Neuronal stem cell (in vitro differentiated cells): ENCODE measurements at regions not wholly inside any gene's neighbourhood (a gene's known extent, or its start where the extent isn't known, plus 50 kb on each side); places are given as distances from the start of the nearest gene placed in this dataset.

Experiments used
- DNase-seq: peaks from one replicate; pipeline ENCODE4 v3.0.0-alpha.2; 2013; ENCODE audit warnings: low spot score
- H2AFZ ChIP-seq: one replicate; pipeline ENCODE4 v1.6.1; 2013; ENCODE audit warnings: mild to moderate bottlenecking, low read length, inconsistent platforms
- H2AK5ac ChIP-seq: 2 replicates; pipeline ENCODE4 v1.6.1; 2013; ENCODE audit warnings: low read depth, mild to moderate bottlenecking, inconsistent platforms, low read length, moderate library complexity, mixed read lengths
- H2BK120ac ChIP-seq: 2 replicates; pipeline ENCODE4 v1.6.1; 2013; ENCODE audit warnings: low read depth, mild to moderate bottlenecking, inconsistent platforms, low read length, moderate library complexity, mixed read lengths
- H2BK12ac ChIP-seq: one replicate; pipeline ENCODE4 v1.6.1; 2013; ENCODE audit warnings: low read length, inconsistent platforms
- H2BK15ac ChIP-seq: 2 replicates; pipeline ENCODE4 v1.6.1; 2013; ENCODE audit warnings: mild to moderate bottlenecking, low read length, inconsistent platforms, mixed read lengths
- H2BK5ac ChIP-seq: one replicate; pipeline ENCODE4 v1.6.1; 2013; ENCODE audit warnings: inconsistent platforms, mild to moderate bottlenecking, low read length, moderate library complexity
- H3K14ac ChIP-seq: one replicate; pipeline ENCODE4 v1.6.1; 2013; ENCODE audit warnings: low read length, inconsistent platforms
- H3K18ac ChIP-seq: 2 replicates; pipeline ENCODE4 v1.6.1; 2013; ENCODE audit warnings: low read length, inconsistent platforms
- H3K23ac ChIP-seq: 2 replicates; pipeline ENCODE4 v1.6.1; 2013; ENCODE audit warnings: low read depth, mild to moderate bottlenecking, mixed read lengths, low read length, inconsistent platforms; ENCODE audit not compliant: poor library complexity
- H3K27ac ChIP-seq: replicated peaks from 3 replicates; pipeline ENCODE4 v1.5.1; 2013; ENCODE audit warnings: low read length, inconsistent platforms
- H3K27me3 ChIP-seq, 3 experiments: 2 replicates each; pipeline ENCODE4 v1.6.1; 2013; ENCODE audit warnings: low read length in 3 of 3, mild to moderate bottlenecking in 2 of 3, inconsistent platforms in 1 of 3, low read depth in 1 of 3, mixed read lengths in 1 of 3, moderate library complexity in 1 of 3; ENCODE audit not compliant: control insufficient read depth in 3 of 3, insufficient read depth in 3 of 3
- H3K36me3 ChIP-seq, 2 donors: replicated peaks in 1 of 2; 2 replicates each; pipeline ENCODE4 v1.6.1; 2013; ENCODE audit warnings: low read length in 2 of 2; ENCODE audit not compliant: control insufficient read depth in 2 of 2, insufficient read depth in 2 of 2
- H3K4ac ChIP-seq: 2 replicates; pipeline ENCODE4 v1.6.1; 2013; ENCODE audit warnings: inconsistent platforms, mild to moderate bottlenecking, low read length, moderate library complexity
- H3K4me1 ChIP-seq, 2 donors: 1 replicate in 1 of 2; 2 replicates in 1 of 2; pipeline ENCODE4 v1.6.1; 2013; ENCODE audit warnings: low read length in 2 of 2, low read depth in 1 of 2; ENCODE audit not compliant: control insufficient read depth in 2 of 2, insufficient read depth in 1 of 2
- H3K4me2 ChIP-seq: one replicate; pipeline ENCODE4 v1.6.1; 2013; ENCODE audit warnings: mild to moderate bottlenecking, low read length, inconsistent platforms; ENCODE audit not compliant: insufficient read depth, poor library complexity, severe bottlenecking
- H3K4me3 ChIP-seq, 2 donors: 2 replicates each; pipeline ENCODE4 v1.5.1; 2013; ENCODE audit warnings: low read length in 2 of 2, mild to moderate bottlenecking in 2 of 2, inconsistent platforms in 1 of 2, moderate library complexity in 1 of 2
- H3K79me1 ChIP-seq: one replicate; pipeline ENCODE4 v1.6.1; 2013; ENCODE audit warnings: low read depth, mild to moderate bottlenecking, inconsistent platforms, low read length, moderate library complexity
- H3K9ac ChIP-seq: one replicate; pipeline ENCODE4 v1.6.1; 2013; ENCODE audit warnings: mild to moderate bottlenecking, low read depth, low read length, inconsistent platforms; ENCODE audit not compliant: poor library complexity
- H3K9me3 ChIP-seq, 2 donors: replicated peaks in 1 of 2; 2 replicates each; pipeline versions ENCODE3 to v1.6.1; 2013; ENCODE audit warnings: low read length in 2 of 2, mild to moderate bottlenecking in 2 of 2, inconsistent platforms in 1 of 2, low read depth in 1 of 2, mixed read lengths in 1 of 2, moderate library complexity in 1 of 2; ENCODE audit not compliant: control insufficient read depth in 2 of 2, insufficient read depth in 1 of 2
- H4K8ac ChIP-seq: one replicate; pipeline ENCODE4 v1.6.1; 2013; ENCODE audit warnings: low read depth, mild to moderate bottlenecking, inconsistent platforms, low read length, moderate library complexity
- H4K91ac ChIP-seq: one replicate; pipeline ENCODE4 v1.6.1; 2013; ENCODE audit warnings: low read length, low read depth, mild to moderate bottlenecking, inconsistent platforms; ENCODE audit not compliant: poor library complexity
- whole genome bisulfite sequencing, 2 donors: extraction: QIAGEN DNeasy Blood & Tissue Kit; methylation state at CpG; one replicate each; pipeline ENCODE4 v1.1.7; 2013; ENCODE audit warnings: missing lambda C conversion rate in 2 of 2, mixed read lengths in 1 of 2; ENCODE audit not compliant: insufficient read length in 2 of 2, insufficient replicate concordance in 1 of 2; ENCODE audit errors: extremely low coverage in 2 of 2; 5-methylcytosine and 5-hydroxymethylcytosine counted together

DNA sequence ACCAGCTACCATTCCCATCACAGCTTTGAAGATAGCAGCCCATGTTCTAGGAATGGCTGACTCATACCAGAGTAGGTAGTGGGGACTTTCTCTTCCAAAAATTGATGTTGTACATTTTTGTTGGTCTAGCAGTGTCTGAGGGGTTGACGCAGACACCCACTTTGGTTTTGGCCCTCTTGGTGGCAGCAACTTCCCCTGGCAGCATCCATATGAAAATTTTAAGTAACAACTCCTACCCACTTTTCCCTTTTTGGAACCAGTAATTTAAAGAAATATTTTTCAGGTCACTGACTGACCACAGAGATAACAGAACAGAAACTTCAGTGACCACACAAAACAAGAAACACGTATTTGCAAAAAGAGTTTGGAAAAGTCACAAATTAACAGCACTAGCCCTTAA lies 162.0 kb upstream of the TMCC3 start:
- Histone ChIP-seq H3K36me3 (no peaks in the 10 kb centered on the region), H3K79me1 (no peaks in the 10 kb centered on the region)

DNA sequence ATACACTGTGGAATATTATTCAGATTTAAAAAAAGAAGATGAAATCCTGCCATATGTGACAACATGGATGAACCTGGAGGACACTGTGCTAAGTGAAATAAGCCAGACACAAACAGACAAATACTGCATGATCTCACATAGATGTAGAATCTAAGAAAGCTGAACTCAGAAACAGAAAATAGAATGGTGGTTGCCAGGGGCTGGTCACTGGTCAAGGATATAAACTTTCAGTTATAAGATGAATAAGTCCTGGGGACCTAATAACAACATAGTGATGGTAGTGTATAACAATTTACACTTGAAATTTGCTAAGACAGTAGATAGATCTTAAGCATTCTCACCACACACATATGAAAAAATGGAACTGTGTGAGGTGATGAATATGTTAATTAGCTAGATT lies 161.3 kb upstream of the TMCC3 start:
- Histone ChIP-seq H2AK5ac (no peak overlapping the region), H3K4ac (no peak overlapping the region), H2AFZ (no peak overlapping the region), H4K91ac (no peak overlapping the region), H3K14ac (no peak overlapping the region), H3K23ac (no peak overlapping the region), H2BK12ac (no peak overlapping the region), H2BK15ac (no peak overlapping the region), H3K4me3 (no peak overlapping the region), H3K36me3 (no peaks in the 10 kb centered on the region), H3K9ac (no peak overlapping the region), H4K8ac (no peak overlapping the region), H2BK5ac (no peak overlapping the region), H3K4me1 (peaks cover 5 to 6% of the 10 kb centered on the region in 2 donors), H3K27me3 (no peaks in the 10 kb centered on the region), H3K27ac (no peak overlapping the region), H2BK120ac (no peak overlapping the region), H3K9me3 (peaks cover 3 to 21% of the 10 kb centered on the region in 2 donors), H3K79me1 (no peaks in the 10 kb centered on the region), H3K18ac (no peak overlapping the region), H3K4me2 (no peak overlapping the region)
- no peak for DNase-seq

More for the DNA sequence above, 162.0 kb upstream of the TMCC3 start:
- peaks cover 5 to 6% of the 10 kb centered on the region in 2 donors for H3K4me1 ChIP-seq
- H2AK5ac ChIP-seq, result no peak overlapping the region
- no peak overlapping the region for H3K27ac ChIP-seq
- no CpG with 5 or more reads among the region's 2 CpGs for WGBS, 2 donors
- no peak overlapping the region for H2BK12ac ChIP-seq
- no peak overlapping the region for H3K14ac ChIP-seq
- H3K4me3 ChIP-seq, result no peak overlapping the region
- no peak overlapping the region for H4K8ac ChIP-seq
- H3K9me3 ChIP-seq, result peaks cover 3 to 21% of the 10 kb centered on the region in 2 donors
- H3K9ac ChIP-seq, result no peak overlapping the region
- H2BK5ac ChIP-seq, result no peak overlapping the region
- H2BK15ac ChIP-seq, result no peak overlapping the region
- no peak overlapping the region for H4K91ac ChIP-seq
- no peak overlapping the region for H2AFZ ChIP-seq
- H3K23ac ChIP-seq, result no peak overlapping the region
- DNase-seq, result no peak
- no peaks in the 10 kb centered on the region for H3K27me3 ChIP-seq
- H3K4me2 ChIP-seq, result no peak overlapping the region
- H3K18ac ChIP-seq, result no peak overlapping the region
- no peak overlapping the region for H3K4ac ChIP-seq
- H2BK120ac ChIP-seq, result no peak overlapping the region

DNA sequence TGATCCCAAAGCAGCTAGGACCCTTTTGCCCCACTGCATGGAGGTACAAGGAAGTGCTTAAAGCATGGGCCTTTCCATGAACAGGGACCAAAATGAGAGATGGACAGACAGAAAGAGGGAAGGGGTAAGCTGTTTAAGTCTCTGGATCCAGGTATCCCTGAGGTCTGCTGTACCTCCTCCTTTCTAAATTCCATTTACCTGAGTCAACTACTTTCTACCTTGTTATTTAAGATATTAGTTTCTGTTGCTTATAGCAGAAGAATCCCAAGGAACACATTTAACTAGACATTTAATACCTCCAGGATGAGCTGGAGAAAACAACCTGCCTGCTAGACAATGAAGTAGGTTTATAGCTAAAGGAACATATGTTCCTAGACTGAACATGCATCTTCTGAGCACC lies 157.6 kb upstream of the TMCC3 start:
- H3K4me1 ChIP-seq, result peaks cover 0 to 4% of the 10 kb centered on the region in 2 donors
- no peak overlapping the region for H3K23ac ChIP-seq
- no peak overlapping the region for H3K14ac ChIP-seq
- peaks cover 3 to 6% of the 10 kb centered on the region in 2 donors for H3K9me3 ChIP-seq
- no peak overlapping the region for H2AFZ ChIP-seq
- H2BK15ac ChIP-seq, result no peak overlapping the region
- H2BK12ac ChIP-seq, result no peak overlapping the region
- no peaks in the 10 kb centered on the region for H3K79me1 ChIP-seq
- no peak overlapping the region for H2BK5ac ChIP-seq
- no peak overlapping the region for H2AK5ac ChIP-seq
- no peak overlapping the region for H4K91ac ChIP-seq
- H3K27me3 ChIP-seq, result no peaks in the 10 kb centered on the region
- no peak overlapping the region for H3K4ac ChIP-seq
- H2BK120ac ChIP-seq, result no peak overlapping the region
- no peak for DNase-seq
- no peak overlapping the region for H3K4me2 ChIP-seq
- H3K27ac ChIP-seq, result no peak overlapping the region
- no peak overlapping the region for H4K8ac ChIP-seq
- no peak overlapping the region for H3K18ac ChIP-seq
- no peaks in the 10 kb centered on the region for H3K36me3 ChIP-seq
- H3K4me3 ChIP-seq, result no peak overlapping the region
- H3K9ac ChIP-seq, result no peak overlapping the region

DNA sequence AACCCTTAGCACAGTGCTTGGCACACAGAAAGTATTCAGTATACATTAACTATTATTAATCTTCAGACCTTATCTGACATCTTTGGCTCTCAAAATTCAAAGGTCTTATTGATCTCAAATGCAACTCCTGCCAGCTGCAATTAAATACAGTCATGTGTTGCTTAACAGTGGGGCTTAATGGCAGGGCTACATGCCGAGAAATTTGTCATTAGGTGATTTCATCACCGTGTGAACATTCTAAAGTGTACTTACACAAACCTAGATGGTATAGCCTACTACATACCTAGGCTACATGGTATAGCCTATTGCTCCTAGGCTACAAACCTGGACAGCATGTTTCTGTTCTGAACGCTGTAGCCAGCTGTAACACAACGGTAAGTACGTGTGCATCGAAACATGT lies 156.3 kb upstream of the TMCC3 start:
- H2BK120ac ChIP-seq, result no peak overlapping the region
- H3K4me3 ChIP-seq, result no peak overlapping the region
- DNase-seq, result no peak
- no peak overlapping the region for H3K18ac ChIP-seq
- H2BK5ac ChIP-seq, result no peak overlapping the region
- H3K27ac ChIP-seq, result no peak overlapping the region
- no CpG with 5 or more reads among the region's 6 CpGs for WGBS, 2 donors
- H3K14ac ChIP-seq, result no peak overlapping the region
- no peak overlapping the region for H3K23ac ChIP-seq
- H4K8ac ChIP-seq, result no peak overlapping the region
- H2AFZ ChIP-seq, result no peak overlapping the region
- H3K4me2 ChIP-seq, result no peak overlapping the region
- no peak overlapping the region for H3K9ac ChIP-seq
- no peaks in the 10 kb centered on the region for H3K9me3 ChIP-seq
- H3K79me1 ChIP-seq, result no peaks in the 10 kb centered on the region
- no peak overlapping the region for H2AK5ac ChIP-seq
- no peaks in the 10 kb centered on the region for H3K27me3 ChIP-seq
- H3K4ac ChIP-seq, result no peak overlapping the region
- H4K91ac ChIP-seq, result no peak overlapping the region
- no peak overlapping the region for H2BK15ac ChIP-seq
- no peaks in the 10 kb centered on the region for H3K36me3 ChIP-seq
- H2BK12ac ChIP-seq, result no peak overlapping the region
- peaks cover 0 to 4% of the 10 kb centered on the region in 2 donors for H3K4me1 ChIP-seq
